ENCODE measurements at regions not wholly inside any gene's neighbourhood (a gene's known extent, or its start where the extent isn't known, plus 50 kb on each side); places are given as distances from the start of the nearest gene placed in this dataset.

DNA sequence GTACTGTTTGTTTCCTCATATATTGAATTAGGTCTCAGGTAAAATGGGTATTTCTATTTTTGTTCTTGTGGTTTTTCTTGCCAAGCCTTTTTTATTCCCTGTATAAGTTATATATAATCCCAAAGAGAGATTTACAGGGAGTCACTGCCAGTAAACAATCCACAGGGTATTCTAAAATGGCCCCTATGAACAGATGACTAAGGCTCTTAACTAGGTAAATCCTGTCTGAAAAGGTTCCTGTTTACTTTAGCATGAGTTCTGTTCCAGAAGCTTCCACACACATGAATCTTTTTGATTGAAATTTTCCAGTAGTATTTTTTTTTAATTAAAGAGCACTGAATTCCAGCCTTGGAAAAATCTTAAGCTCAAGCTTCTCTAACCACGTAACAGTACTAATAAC lies 552.8 kb upstream of the CCDC179 start:
- TF ChIP-seq, protein P1, sequence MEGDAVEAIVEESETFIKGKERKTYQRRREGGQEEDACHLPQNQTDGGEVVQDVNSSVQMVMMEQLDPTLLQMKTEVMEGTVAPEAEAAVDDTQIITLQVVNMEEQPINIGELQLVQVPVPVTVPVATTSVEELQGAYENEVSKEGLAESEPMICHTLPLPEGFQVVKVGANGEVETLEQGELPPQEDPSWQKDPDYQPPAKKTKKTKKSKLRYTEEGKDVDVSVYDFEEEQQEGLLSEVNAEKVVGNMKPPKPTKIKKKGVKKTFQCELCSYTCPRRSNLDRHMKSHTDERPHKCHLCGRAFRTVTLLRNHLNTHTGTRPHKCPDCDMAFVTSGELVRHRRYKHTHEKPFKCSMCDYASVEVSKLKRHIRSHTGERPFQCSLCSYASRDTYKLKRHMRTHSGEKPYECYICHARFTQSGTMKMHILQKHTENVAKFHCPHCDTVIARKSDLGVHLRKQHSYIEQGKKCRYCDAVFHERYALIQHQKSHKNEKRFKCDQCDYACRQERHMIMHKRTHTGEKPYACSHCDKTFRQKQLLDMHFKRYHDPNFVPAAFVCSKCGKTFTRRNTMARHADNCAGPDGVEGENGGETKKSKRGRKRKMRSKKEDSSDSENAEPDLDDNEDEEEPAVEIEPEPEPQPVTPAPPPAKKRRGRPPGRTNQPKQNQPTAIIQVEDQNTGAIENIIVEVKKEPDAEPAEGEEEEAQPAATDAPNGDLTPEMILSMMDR (IDR thresholded peaks at IDR 0.05) = no peak
- no peak for TF ChIP-seq POLR2A (IDR thresholded peaks at IDR 0.05)
